Activated T-cell treated with anti-CD3 and anti-CD28 coated beads, Interleukin-2, amount 50 U/mL, for 4 hours (primary cell): ENCODE measurements at regions not wholly inside any gene's neighbourhood (a gene's known extent, or its start where the extent isn't known, plus 50 kb on each side); places are given as distances from the start of the nearest gene placed in this dataset.
"Not testable (repeated sequence)": the region's sequence is repeated elsewhere in the genome, so short reads cannot be mapped to it uniquely, and the experiment has no call there.

Experiments used
- ATAC-seq, 2 donors: fragments of 200-7000 bp; cut with Tn5 transposase; one replicate each; pipeline ENCODE4 v1.10.0; 2021
- DNase-seq: peaks from one replicate; pipeline ENCODE4 v3.0.0-alpha.2; 2020
- H3K27me3 Mint-ChIP-seq: one replicate; pipeline ENCODE4 v1.8.0; 2021; ENCODE audit warnings: low read depth, mixed read lengths
- H3K36me3 Mint-ChIP-seq: one replicate; pipeline ENCODE4 v1.8.0; 2022; ENCODE audit warnings: mixed read lengths; ENCODE audit not compliant: insufficient read depth
- H3K4me1 Mint-ChIP-seq: one replicate; pipeline ENCODE4 v1.8.0; 2021; ENCODE audit warnings: low read depth, mixed read lengths
- H3K4me3 Mint-ChIP-seq: one replicate; pipeline ENCODE4 v1.8.0; 2021; ENCODE audit warnings: mild to moderate bottlenecking, moderate library complexity, mixed read lengths
- H3K9me3 Mint-ChIP-seq: one replicate; pipeline ENCODE4 v1.8.0; 2021; ENCODE audit warnings: mixed read lengths

GRCh38 chr3:87949189-87949878 lies 109.5 kb downstream of the CGGBP1 start:
- Mint-ChIP-seq H3K27me3 (peaks cover 8% of the 10 kb centered on the region), H3K36me3 (no peaks in the 10 kb centered on the region), H3K4me3 (no peak overlapping the region), H3K9me3 (no peaks in the 10 kb centered on the region), H3K4me1 (no peaks in the 10 kb centered on the region)
- no peak for ATAC-seq
- DNase-seq, result no peak

DNA sequence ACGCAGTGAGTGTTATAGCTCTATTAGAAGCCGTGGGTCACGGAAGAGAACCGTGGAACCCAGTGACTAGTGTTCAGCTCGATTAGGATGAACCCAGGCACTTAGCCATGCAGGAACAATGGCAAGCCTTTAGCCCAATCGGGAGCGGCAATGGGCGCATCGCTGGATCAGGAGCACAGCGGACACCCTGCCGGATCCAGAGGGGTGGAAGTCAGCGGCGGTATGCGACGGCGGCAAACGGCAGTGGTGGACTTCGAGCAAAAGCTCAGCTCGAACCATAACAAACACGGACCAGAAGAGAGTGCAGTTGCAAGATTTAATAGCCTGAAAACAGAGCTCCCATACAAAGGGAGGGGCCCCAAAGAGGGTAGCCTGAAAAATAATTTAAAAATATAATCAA lies 112.8 kb downstream of the CGGBP1 start:
- not testable (repeated sequence) for H3K4me3 Mint-ChIP-seq, ATAC-seq, H3K36me3 Mint-ChIP-seq, H3K9me3 Mint-ChIP-seq, H3K4me1 Mint-ChIP-seq, H3K27me3 Mint-ChIP-seq, DNase-seq

GRCh38 chr3:87942256-87942655 lies 116.5 kb downstream of the CGGBP1 start:
- not testable (repeated sequence) for ATAC-seq, H3K36me3 Mint-ChIP-seq, DNase-seq, H3K4me3 Mint-ChIP-seq, H3K27me3 Mint-ChIP-seq, H3K4me1 Mint-ChIP-seq
- H3K9me3 Mint-ChIP-seq, result peaks cover 11% of the 10 kb centered on the region

DNA sequence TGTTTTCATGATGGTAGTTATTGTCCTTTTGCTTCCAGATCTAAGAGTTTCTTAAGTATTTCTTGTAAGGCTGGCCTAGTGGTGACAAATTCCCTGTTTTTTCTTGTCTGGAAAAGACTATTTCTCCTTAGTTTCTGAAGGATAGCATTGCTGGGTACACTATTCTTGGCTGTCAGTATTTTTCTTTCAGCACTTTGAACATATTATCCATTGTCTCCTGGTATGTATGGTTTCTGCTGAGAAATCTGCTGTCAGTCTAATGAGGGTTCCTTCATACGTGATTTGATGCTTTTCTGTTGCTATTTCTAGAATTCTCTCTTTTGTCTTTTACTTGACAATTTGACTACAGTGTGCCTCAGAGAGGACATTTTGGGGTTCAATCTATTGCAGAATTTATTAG lies 134.3 kb downstream of the CGGBP1 start:
- DNase-seq, result no peak
- no peaks in the 10 kb centered on the region for H3K36me3 Mint-ChIP-seq
- no peak overlapping the region for H3K4me3 Mint-ChIP-seq
- no peak for ATAC-seq
- peaks cover 23% of the 10 kb centered on the region for H3K9me3 Mint-ChIP-seq
- no peaks in the 10 kb centered on the region for H3K4me1 Mint-ChIP-seq
- H3K27me3 Mint-ChIP-seq, result no peaks in the 10 kb centered on the region

DNA sequence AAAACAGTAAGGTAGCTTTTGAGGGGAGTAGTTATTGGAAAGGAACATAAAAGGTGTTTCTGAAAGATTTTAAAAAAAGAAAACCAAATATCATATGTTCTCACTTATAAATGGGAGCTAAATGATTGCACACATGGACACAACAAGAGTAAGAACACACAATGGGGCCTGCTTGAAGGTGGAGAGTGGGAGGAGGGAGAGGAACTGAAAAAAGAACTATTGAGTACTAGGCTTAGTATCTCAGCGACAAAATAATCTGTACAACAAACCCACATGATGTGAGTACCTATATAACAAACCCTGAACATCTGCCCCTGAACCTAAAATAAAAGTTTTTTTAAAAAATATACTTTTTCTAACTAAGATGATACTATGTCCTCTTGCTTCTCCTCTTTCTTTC lies 138.3 kb downstream of the CGGBP1 start:
- H3K4me1 Mint-ChIP-seq, result no peaks in the 10 kb centered on the region
- no peak for DNase-seq
- no peak overlapping the region for H3K4me3 Mint-ChIP-seq

DNA sequence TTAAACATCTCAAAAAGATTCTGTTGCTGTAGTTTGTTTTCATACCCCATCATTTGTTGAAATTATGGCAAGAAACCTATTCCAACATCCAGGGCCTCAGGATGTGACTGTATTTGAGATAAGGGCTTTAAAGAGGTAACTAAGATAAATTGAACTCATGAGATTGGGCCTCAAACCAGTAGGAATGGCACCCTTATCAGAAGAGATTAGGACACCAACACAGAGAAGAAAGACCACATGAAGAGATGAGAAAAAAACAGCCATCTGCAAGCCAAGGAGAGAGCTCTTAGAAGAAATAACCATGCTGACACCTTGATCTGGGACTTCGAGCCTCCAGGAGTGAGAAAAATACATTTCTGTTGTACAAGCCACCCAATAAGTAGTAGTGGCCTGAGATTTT lies 157.7 kb downstream of the CGGBP1 start:
- H3K4me1 Mint-ChIP-seq, result no peaks in the 10 kb centered on the region
- H3K9me3 Mint-ChIP-seq, result no peaks in the 10 kb centered on the region
- no peak for ATAC-seq
- H3K36me3 Mint-ChIP-seq, result no peaks in the 10 kb centered on the region
- H3K4me3 Mint-ChIP-seq, result no peak overlapping the region
- no peak for DNase-seq
- H3K27me3 Mint-ChIP-seq, result no peaks in the 10 kb centered on the region

More for the DNA sequence above, 138.3 kb downstream of the CGGBP1 start:
- peaks cover 19% of the 10 kb centered on the region for H3K9me3 Mint-ChIP-seq
- H3K36me3 Mint-ChIP-seq, result no peaks in the 10 kb centered on the region
- H3K27me3 Mint-ChIP-seq, result no peaks in the 10 kb centered on the region
- ATAC-seq, result no peak

DNA sequence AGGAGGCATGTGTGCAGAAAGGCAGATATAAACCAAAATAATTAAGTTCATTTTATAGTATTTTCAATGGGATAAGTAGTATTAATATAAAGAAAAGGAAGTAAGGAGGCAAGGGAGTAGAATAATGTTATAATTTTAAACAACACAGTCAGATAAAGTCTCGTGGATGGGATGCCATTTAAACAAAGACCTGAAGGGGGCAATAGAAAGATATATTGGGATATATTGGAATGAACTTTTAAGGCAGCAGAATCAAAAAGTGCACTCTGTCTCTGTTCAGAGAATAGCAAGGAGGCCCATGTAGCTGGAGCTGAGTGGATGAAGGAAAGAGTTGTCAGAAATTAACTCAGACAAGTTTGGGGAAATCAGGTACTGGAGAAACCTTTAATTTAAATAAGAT lies 158.7 kb downstream of the CGGBP1 start:
- no peaks in the 10 kb centered on the region for H3K9me3 Mint-ChIP-seq
- DNase-seq (no peak), ATAC-seq (no peak)
- H3K27me3 Mint-ChIP-seq, result no peaks in the 10 kb centered on the region
- no peak overlapping the region for H3K4me3 Mint-ChIP-seq
- no peaks in the 10 kb centered on the region for H3K4me1 Mint-ChIP-seq
- no peaks in the 10 kb centered on the region for H3K36me3 Mint-ChIP-seq

- ATAC-seq, result no peak
- no peaks in the 10 kb centered on the region for H3K36me3 Mint-ChIP-seq
- H3K9me3 Mint-ChIP-seq, result no peaks in the 10 kb centered on the region
- no peaks in the 10 kb centered on the region for H3K27me3 Mint-ChIP-seq
- H3K4me1 Mint-ChIP-seq, result no peaks in the 10 kb centered on the region
- no peak for DNase-seq
- no peak overlapping the region for H3K4me3 Mint-ChIP-seq
These were observed 159.8 kb downstream of the CGGBP1 start for GRCh38 chr3:87898971-87899370.

DNA sequence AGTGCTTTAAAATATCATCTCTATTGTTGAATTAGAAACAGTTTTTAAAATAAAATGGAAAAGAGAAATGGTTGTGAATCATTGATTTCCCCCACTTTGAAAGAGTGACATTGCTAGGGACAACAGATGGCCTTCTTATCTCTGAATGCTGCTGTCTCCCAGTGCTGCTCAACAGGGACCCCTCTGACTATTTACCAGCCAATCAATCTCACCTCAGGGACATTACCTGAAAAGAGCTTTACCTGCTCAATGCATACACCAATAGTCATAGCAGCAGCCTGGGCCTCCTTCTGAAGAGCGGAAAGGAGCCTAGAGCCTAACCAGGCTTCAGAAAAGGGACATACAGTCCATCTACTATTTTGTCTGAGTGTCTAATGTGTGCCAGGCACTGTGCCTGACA lies 162.8 kb downstream of the CGGBP1 start:
- H3K36me3 Mint-ChIP-seq, result no peaks in the 10 kb centered on the region
- ATAC-seq, result no peak
- H3K4me3 Mint-ChIP-seq, result no peak overlapping the region
- DNase-seq, result no peak
- no peaks in the 10 kb centered on the region for H3K4me1 Mint-ChIP-seq
- H3K27me3 Mint-ChIP-seq, result no peaks in the 10 kb centered on the region
- H3K9me3 Mint-ChIP-seq, result no peaks in the 10 kb centered on the region

DNA sequence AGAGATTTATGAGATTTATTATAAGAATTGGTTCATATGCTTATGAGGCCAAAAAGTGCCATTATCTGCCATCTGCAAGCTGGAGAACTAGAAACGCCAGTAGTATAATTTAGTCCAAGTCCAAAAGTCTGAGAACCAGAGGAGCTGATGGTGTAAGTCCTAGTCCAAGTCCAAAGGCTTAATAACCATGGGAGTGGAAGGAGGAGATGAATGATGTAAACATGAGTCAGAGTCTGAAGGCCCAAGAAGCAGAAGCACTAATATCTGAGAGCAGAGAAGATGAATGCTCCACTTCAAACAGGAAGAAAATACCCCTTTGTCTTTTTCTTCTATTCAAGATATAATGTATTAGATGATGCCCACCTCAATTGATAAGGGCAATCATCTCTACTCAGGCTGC lies 185.7 kb downstream of the CGGBP1 start:
- DNase-seq (no peak), ATAC-seq (no peak)
- no peaks in the 10 kb centered on the region for H3K27me3 Mint-ChIP-seq
- no peaks in the 10 kb centered on the region for H3K4me1 Mint-ChIP-seq
- H3K9me3 Mint-ChIP-seq, result peaks cover 35% of the 10 kb centered on the region
- H3K4me3 Mint-ChIP-seq, result no peak overlapping the region
- peaks cover 1% of the 10 kb centered on the region for H3K36me3 Mint-ChIP-seq

GRCh38 chr3:87867001-87867400 lies 191.8 kb downstream of the CGGBP1 start:
- ATAC-seq, result no peak
- H3K4me1 Mint-ChIP-seq, result no peaks in the 10 kb centered on the region
- no peaks in the 10 kb centered on the region for H3K27me3 Mint-ChIP-seq
- H3K4me3 Mint-ChIP-seq, result no peak overlapping the region
- peaks cover 18% of the 10 kb centered on the region for H3K9me3 Mint-ChIP-seq
- DNase-seq, result no peak
- H3K36me3 Mint-ChIP-seq, result peaks cover 1% of the 10 kb centered on the region

DNA sequence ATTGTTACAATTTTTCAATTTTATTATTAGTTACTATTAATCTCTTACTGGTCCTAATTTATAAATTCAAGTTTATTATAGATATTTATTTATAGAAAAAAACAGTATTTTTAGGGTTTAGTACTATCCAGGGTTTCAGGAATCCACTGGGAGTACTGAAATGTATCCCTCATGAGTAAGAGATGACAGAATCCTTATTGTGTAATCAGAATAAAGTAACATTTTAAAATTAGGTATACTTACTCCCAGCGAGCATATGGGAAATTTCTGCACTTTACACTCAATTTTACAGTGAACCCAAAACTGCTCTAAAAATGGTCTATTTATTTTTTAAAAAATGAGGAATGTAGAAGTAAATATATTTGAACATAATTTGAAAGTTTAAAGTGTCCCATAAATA lies 202.7 kb downstream of the CGGBP1 start:
- Mint-ChIP-seq H3K4me3 (no peak overlapping the region), H3K27me3 (no peaks in the 10 kb centered on the region), H3K4me1 (no peaks in the 10 kb centered on the region), H3K36me3 (no peaks in the 10 kb centered on the region), H3K9me3 (no peaks in the 10 kb centered on the region)
- ATAC-seq (no peak), DNase-seq (no peak)

- DNase-seq (no peak), ATAC-seq (no peak)
- Mint-ChIP-seq H3K27me3 (no peaks in the 10 kb centered on the region), H3K9me3 (no peaks in the 10 kb centered on the region), H3K36me3 (no peaks in the 10 kb centered on the region), H3K4me3 (no peak overlapping the region), H3K4me1 (no peaks in the 10 kb centered on the region)
These were observed 203.2 kb downstream of the CGGBP1 start for GRCh38 chr3:87855616-87856015.

DNA sequence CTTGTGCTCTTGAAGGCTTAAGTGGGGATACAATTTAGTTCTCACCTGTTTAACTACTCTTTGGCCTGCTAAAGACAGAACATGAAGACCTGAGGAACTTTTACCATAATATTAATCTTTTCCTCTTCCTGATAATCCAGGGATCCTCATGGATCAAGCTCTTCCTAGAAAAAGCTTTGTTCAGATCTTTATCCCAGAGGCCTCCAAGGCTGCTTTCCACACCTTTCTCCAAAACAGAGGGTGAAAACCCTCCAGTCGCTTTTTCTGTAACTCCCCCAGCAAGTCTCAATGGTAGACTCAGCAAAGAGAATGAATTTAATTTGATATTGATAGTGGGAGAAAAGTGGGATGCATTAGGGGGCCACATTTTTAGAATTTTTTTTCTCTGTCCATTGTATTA lies 203.6 kb downstream of the CGGBP1 start:
- ATAC-seq (no peak), DNase-seq (no peak)
- Mint-ChIP-seq H3K4me3 (no peak overlapping the region), H3K4me1 (no peaks in the 10 kb centered on the region), H3K27me3 (no peaks in the 10 kb centered on the region), H3K36me3 (no peaks in the 10 kb centered on the region), H3K9me3 (no peaks in the 10 kb centered on the region)

DNA sequence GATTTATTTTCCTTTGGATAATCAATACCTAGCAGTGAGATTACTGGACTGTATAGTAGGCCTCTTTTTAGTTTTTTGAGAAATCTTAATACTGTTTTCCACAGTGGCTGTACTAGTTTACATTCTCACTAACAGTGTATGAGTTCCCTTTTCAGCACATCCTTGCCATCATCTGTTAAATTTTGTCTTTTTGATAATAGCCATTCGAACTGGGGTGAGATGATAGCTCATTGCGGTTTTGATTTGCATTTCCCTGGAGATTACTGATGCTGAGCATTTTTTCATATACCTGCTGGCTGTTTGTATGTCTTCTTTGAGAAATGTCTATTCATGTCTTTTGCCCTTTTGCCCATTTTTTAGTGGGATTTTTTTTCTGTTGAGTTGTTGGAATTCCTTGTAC lies 210.8 kb downstream of the CGGBP1 start:
- H3K4me3 Mint-ChIP-seq, result no peak overlapping the region
- H3K36me3 Mint-ChIP-seq, result no peaks in the 10 kb centered on the region
- H3K27me3 Mint-ChIP-seq, result no peaks in the 10 kb centered on the region
- H3K9me3 Mint-ChIP-seq, result no peaks in the 10 kb centered on the region
- DNase-seq, result no peak
- no peak for ATAC-seq
- no peaks in the 10 kb centered on the region for H3K4me1 Mint-ChIP-seq

DNA sequence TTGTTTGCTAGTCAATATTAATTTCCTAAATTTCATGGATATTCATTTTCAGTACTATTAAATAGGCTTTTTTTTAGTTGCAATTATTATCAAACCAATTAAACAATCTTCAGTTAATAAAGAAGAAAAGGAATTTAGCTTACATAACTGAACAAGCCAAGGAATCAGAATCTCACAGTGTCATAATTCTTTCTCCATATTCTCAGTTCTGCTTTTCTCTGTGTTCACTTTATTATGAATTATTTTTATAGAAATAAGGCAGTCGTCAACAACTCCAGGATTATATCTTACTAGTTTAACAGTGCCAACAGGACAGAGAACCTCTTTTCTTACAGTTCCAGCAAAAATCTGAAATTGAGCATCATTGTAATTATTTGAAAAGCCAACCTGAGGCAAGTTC lies 221.7 kb downstream of the CGGBP1 start:
- H3K27me3 Mint-ChIP-seq, result no peaks in the 10 kb centered on the region
- DNase-seq (no peak), ATAC-seq (no peak)
- no peaks in the 10 kb centered on the region for H3K36me3 Mint-ChIP-seq
- no peak overlapping the region for H3K4me3 Mint-ChIP-seq
- no peaks in the 10 kb centered on the region for H3K4me1 Mint-ChIP-seq
- H3K9me3 Mint-ChIP-seq, result peaks cover 6% of the 10 kb centered on the region
